GM12878 (cell line): ENCODE measurements at regions not wholly inside any gene's neighbourhood (a gene's known extent, or its start where the extent isn't known, plus 50 kb on each side); places are given as distances from the start of the nearest gene placed in this dataset.

ENCODE experiments used
- ATAC-seq: fragments of 200-7000 bp; cut with Tn5 transposase; 3 replicates; pipeline ENCODE4 v1.9.1; 2020; ENCODE audit warnings: mild to moderate bottlenecking, moderate library complexity
- BruUV-seq: library from RNA; stranded (reverse); fragments of 400-500 nt; replicated peaks from 2 replicates; lab custom pipeline; 2021; lab: Mats Ljungman, UMichigan
- CTCF ChIA-PET: fragments of 300-600 bp; sonication (Branson Sonifier 250); formaldehyde crosslinking; extraction: SDS; loops from one replicate; lab custom pipeline; 2021; ENCODE audit warnings: inconsistent platforms; lab: Yijun Ruan, JAX
- POLR2A ChIA-PET: fragments of 350-600 bp; formaldehyde crosslinking; extraction: SDS; loops from one replicate; lab custom pipeline; 2021; ENCODE audit warnings: inconsistent platforms; lab: Charles Lee
- RAD21 ChIA-PET: fragments of 300-600 bp; sonication (Branson Sonifier 250); formaldehyde crosslinking; loops from one replicate; lab custom pipeline; 2023; ENCODE audit warnings: antibody characterized with exemption; ENCODE audit not compliant: unreplicated experiment; lab: Charles Lee
- SMC1A ChIA-PET: fragments of 300-600 bp; sonication (Branson Sonifier 250); formaldehyde crosslinking; loops from one replicate; lab custom pipeline; 2023; ENCODE audit not compliant: unreplicated experiment, uncharacterized antibody; lab: Charles Lee
- DNase-seq: peaks from one replicate; pipeline ENCODE4 v3.0.0-alpha.2; 2011; ENCODE audit warnings: low read depth, low spot score
- FAIRE-seq: peaks from 3 replicates; lab custom pipeline; 2011; peaks lifted over from hg19 to GRCh38; lab: Jason Lieb, UNC
- H2AFZ ChIP-seq: 2 replicates; pipeline ENCODE4 v1.6.0; 2011; ENCODE audit warnings: low read depth, low read length, control low read depth; ENCODE audit not compliant: control insufficient read depth
- H3K27ac ChIP-seq: 2 replicates; pipeline ENCODE4 v1.5.1; 2011; ENCODE audit warnings: control low read depth; ENCODE audit not compliant: control insufficient read depth, insufficient read depth
- H3K27me3 ChIP-seq, 2 experiments: replicated peaks in 1 of 2; 2 replicates each; pipeline versions ENCODE4 v1.6.0 to v1.6.1; 2011; ENCODE audit warnings: low read length in 1 of 2; ENCODE audit not compliant: control insufficient read depth in 2 of 2, insufficient read depth in 2 of 2
- H3K36me3 ChIP-seq, 2 experiments: 2 replicates each; pipeline ENCODE4 v1.5.1; 2011; ENCODE audit warnings: low read length in 1 of 2; ENCODE audit not compliant: control insufficient read depth in 2 of 2, insufficient read depth in 2 of 2
- H3K4me1 ChIP-seq: 2 replicates; pipeline ENCODE4 v1.6.1; 2011; ENCODE audit warnings: mild to moderate bottlenecking, low read length, moderate library complexity, mixed read lengths; ENCODE audit not compliant: control insufficient read depth, insufficient read depth
- H3K4me2 ChIP-seq: 2 replicates; pipeline ENCODE4 v1.6.0; 2011; ENCODE audit warnings: control low read depth; ENCODE audit not compliant: control insufficient read depth, insufficient read depth
- H3K4me3 ChIP-seq: fragments of 200-600 bp; sonication (generic); 2 replicates; pipeline ENCODE4 v1.5.1; 2016
- H3K79me2 ChIP-seq: 2 replicates; pipeline ENCODE4 v1.6.0; 2011; ENCODE audit warnings: low read length; ENCODE audit not compliant: control insufficient read depth, insufficient read depth
- H3K9ac ChIP-seq: 2 replicates; pipeline ENCODE4 v1.8.0; 2011; ENCODE audit warnings: low read length, control low read depth, mixed read lengths; ENCODE audit not compliant: control insufficient read depth, insufficient read depth
- H3K9me3 ChIP-seq: replicated peaks from 3 replicates; pipeline ENCODE4 v1.5.1; 2011; ENCODE audit warnings: mild to moderate bottlenecking, low read length; ENCODE audit not compliant: control insufficient read depth, insufficient read depth
- H4K20me1 ChIP-seq: 2 replicates; pipeline ENCODE4 v1.6.0; 2011; ENCODE audit not compliant: control insufficient read depth, insufficient read depth
- BCL11A ChIP-seq: IDR thresholded peaks from 2 replicates; pipeline ENCODE4 v1.6.1; 2011; ENCODE audit warnings: low read depth, low read length
- BMI1 ChIP-seq: fragments of 450-650 bp; IDR thresholded peaks from 2 replicates; pipeline ENCODE4 v1.6.1; 2016; ENCODE audit warnings: mild to moderate bottlenecking, moderate library complexity, borderline replicate concordance
- CREB1 ChIP-seq: IDR thresholded peaks from 2 replicates; pipeline ENCODE4 v1.6.1; 2012; ENCODE audit warnings: low read depth, mild to moderate bottlenecking, inconsistent platforms
- IKZF2 ChIP-seq, 2 experiments: fragments of 450-650 bp; IDR thresholded peaks; 2 replicates each; pipeline ENCODE4 v1.6.1; 2017; ENCODE audit warnings: mild to moderate bottlenecking in 2 of 2, moderate library complexity in 2 of 2
- KDM1A ChIP-seq: fragments of 200-600 bp; sonication (generic); IDR thresholded peaks from 2 replicates; pipeline ENCODE4 v1.6.1; 2016; ENCODE audit warnings: borderline replicate concordance
- MXI1 ChIP-seq: fragments of 150-350 bp; IDR thresholded peaks from 2 replicates; pipeline ENCODE4 v1.6.1; 2011; ENCODE audit warnings: low read depth, mild to moderate bottlenecking, inconsistent platforms, low read length, improper control_type of control experiment
- MYB ChIP-seq: fragments of 150-350 bp; IDR thresholded peaks from 2 replicates; pipeline ENCODE4 v1.6.1; 2014; ENCODE audit warnings: mild to moderate bottlenecking, low read depth, low read length, borderline replicate concordance
- NFYB ChIP-seq: IDR thresholded peaks from 2 replicates; pipeline ENCODE4 v1.6.1; 2011; ENCODE audit warnings: low read depth, mild to moderate bottlenecking, low read length, improper control_type of control experiment, moderate library complexity; ENCODE audit not compliant: insufficient read depth
- NR2C1 ChIP-seq: fragments of 450-650 bp; IDR thresholded peaks from 2 replicates; pipeline ENCODE4 v1.6.1; 2017; ENCODE audit warnings: antibody characterized with exemption, mild to moderate bottlenecking, moderate library complexity
- PAX5 ChIP-seq: IDR thresholded peaks from 2 replicates; pipeline ENCODE4 v1.6.1; 2011; ENCODE audit warnings: low read depth, low read length, borderline replicate concordance
- SIX5 ChIP-seq: IDR thresholded peaks from 2 replicates; pipeline ENCODE4 v1.6.1; 2011; ENCODE audit warnings: mild to moderate bottlenecking, low read depth, low read length, moderate library complexity; ENCODE audit not compliant: severe bottlenecking
- SMAD1 ChIP-seq: fragments of 450-650 bp; IDR thresholded peaks from 2 replicates; pipeline ENCODE4 v1.6.1; 2018; ENCODE audit warnings: mild to moderate bottlenecking, low read depth; ENCODE audit not compliant: partially characterized antibody
- SMAD5 ChIP-seq: IDR thresholded peaks from 2 replicates; pipeline ENCODE4 v1.6.1; 2016; ENCODE audit warnings: antibody characterized with exemption, low read depth
- SMARCA5 ChIP-seq: fragments of 450-650 bp; IDR thresholded peaks from 2 replicates; pipeline ENCODE4 v1.6.1; 2017; ENCODE audit warnings: mild to moderate bottlenecking
- SREBF1 ChIP-seq: IDR thresholded peaks from 2 replicates; pipeline ENCODE4 v1.6.1; 2012; ENCODE audit warnings: mild to moderate bottlenecking, low read length
- SRF ChIP-seq, 2 experiments: IDR thresholded peaks; 2 replicates each; pipeline ENCODE4 v1.6.1; 2011; ENCODE audit warnings: low read depth in 2 of 2, low read length in 2 of 2, mild to moderate bottlenecking in 1 of 2, moderate library complexity in 1 of 2
- TBL1XR1 ChIP-seq: IDR thresholded peaks from 2 replicates; pipeline ENCODE4 v1.6.1; 2012; ENCODE audit warnings: low read depth, low read length, improper control_type of control experiment
- ZBTB33 ChIP-seq: fragments of 450-650 bp; IDR thresholded peaks from 2 replicates; pipeline ENCODE4 v1.6.1; 2017; ENCODE audit warnings: mild to moderate bottlenecking
- WGBS: methylation state at CpG from one replicate; pipeline ENCODE4 v1.1.6; 2016; ENCODE audit warnings: low lambda C conversion rate; ENCODE audit not compliant: insufficient replicate concordance, insufficient coverage; ENCODE audit errors: missing lambda C conversion rate; 5-methylcytosine and 5-hydroxymethylcytosine counted together
- in situ Hi-C: fragments of 300-500 bp; cut with MboI; formaldehyde crosslinking; loops from 9 replicates; pipeline ENCODE4 v1.14.3; 2018; ENCODE audit warnings: mixed read lengths
- intact Hi-C: fragments of 100-400 bp; cut with micrococcal nuclease; formaldehyde crosslinking; loops from one replicate; pipeline ENCODE4 v1.14.2; 2022; ENCODE audit not compliant: unreplicated experiment
- TF ChIP-seq, protein P1 (sequence below): fragments of 450-650 bp; IDR thresholded peaks from 2 replicates; pipeline ENCODE4 v1.6.1; 2016; ENCODE audit warnings: mild to moderate bottlenecking

DNA sequence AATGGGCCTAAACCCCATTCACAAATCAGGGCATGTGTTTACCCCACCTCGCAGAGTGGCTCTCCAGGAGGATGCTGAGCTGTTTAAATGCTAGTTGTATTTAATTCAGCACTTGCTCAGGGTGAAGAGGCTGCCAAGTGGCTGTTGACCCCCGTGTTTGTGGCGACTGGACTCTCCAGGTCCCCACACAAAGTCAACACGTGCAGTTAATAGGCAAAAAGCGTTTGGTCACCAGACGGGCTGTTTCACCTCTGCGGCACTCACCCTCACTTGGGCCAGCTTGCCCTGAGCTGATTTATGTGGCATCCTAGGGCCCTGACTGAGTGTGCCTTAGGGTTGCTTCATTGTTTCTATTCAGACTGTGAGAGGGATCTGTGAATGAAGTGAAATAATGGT lies 152.3 kb downstream of the GAS1 start:
- SMC1A ChIA-PET = no interaction called here
- no peak for FAIRE-seq
- POLR2A ChIA-PET = no interaction called here
- H2AFZ ChIP-seq = no peak overlapping the region
- H4K20me1 ChIP-seq = no peaks in the 10 kb centered on the region
- no peak for DNase-seq
- H3K27ac ChIP-seq = no peak overlapping the region
- H3K79me2 ChIP-seq = no peaks in the 10 kb centered on the region
- 31% methylated on average over 7 of the region's 7 CpGs for WGBS
- no peak overlapping the region for H3K4me3 ChIP-seq
- intact Hi-C loops (no loop called here), in situ Hi-C loops (no loop called here)
- no peak overlapping the region for H3K9ac ChIP-seq
- TF ChIP-seq NR2C1 (no peak), SMARCA5 (no peak), NFYB (no peak), MYB (no peak), PAX5 (no peak), SREBF1 (no peak), ZBTB33 (no peak), MXI1 (no peak), SMAD1 (no peak), KDM1A (no peak), IKZF2 (IDR thresholded peaks at IDR 0.05) (no peak), TBL1XR1 (no peak), SMAD5 (no peak), SRF (IDR thresholded peaks at IDR 0.05; ENCODE audit: low read depth in 2 of 2, low read length in 2 of 2) (no peak), SIX5 (no peak), CREB1 (no peak), BCL11A (no peak), BMI1 (no peak)
- TF ChIP-seq, protein P1, sequence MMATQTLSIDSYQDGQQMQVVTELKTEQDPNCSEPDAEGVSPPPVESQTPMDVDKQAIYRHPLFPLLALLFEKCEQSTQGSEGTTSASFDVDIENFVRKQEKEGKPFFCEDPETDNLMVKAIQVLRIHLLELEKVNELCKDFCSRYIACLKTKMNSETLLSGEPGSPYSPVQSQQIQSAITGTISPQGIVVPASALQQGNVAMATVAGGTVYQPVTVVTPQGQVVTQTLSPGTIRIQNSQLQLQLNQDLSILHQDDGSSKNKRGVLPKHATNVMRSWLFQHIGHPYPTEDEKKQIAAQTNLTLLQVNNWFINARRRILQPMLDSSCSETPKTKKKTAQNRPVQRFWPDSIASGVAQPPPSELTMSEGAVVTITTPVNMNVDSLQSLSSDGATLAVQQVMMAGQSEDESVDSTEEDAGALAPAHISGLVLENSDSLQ = no peak
- RAD21 ChIA-PET = no interaction called here
- CTCF ChIA-PET = interaction anchor here (0.6 kb wide), 1 partner anchor 40 kb away, joined by 3 read pairs; no protein-coding TSS in a partner anchor
- no peak for ATAC-seq
- H3K27me3 ChIP-seq = no peaks in the 10 kb centered on the region; a peak in 1 of 4 replicates
- BruUV-seq = no TSS peak
- H3K4me2 ChIP-seq = no peak overlapping the region
- H3K4me1 ChIP-seq = no peaks in the 10 kb centered on the region
- H3K36me3 ChIP-seq = no peaks in the 10 kb centered on the region
- no peaks in the 10 kb centered on the region for H3K9me3 ChIP-seq
